Ishikawa (cell line): ENCODE measurements at regions not wholly inside any gene's neighbourhood (a gene's known extent, or its start where the extent isn't known, plus 50 kb on each side); places are given as distances from the start of the nearest gene placed in this dataset.

Experiments used
- CEBPB ChIP-seq: IDR thresholded peaks from 2 replicates; pipeline ENCODE4 v1.6.1; 2012
- CREB1 ChIP-seq: IDR thresholded peaks from 2 replicates; pipeline ENCODE4 v1.6.1; 2012; ENCODE audit warnings: low read depth
- EGR1 ChIP-seq: IDR thresholded peaks from 2 replicates; pipeline ENCODE4 v1.6.1; 2012
- EP300 ChIP-seq: IDR thresholded peaks from 2 replicates; pipeline ENCODE4 v1.6.1; 2012; ENCODE audit warnings: borderline replicate concordance
- FOXM1 ChIP-seq: IDR thresholded peaks from 2 replicates; pipeline ENCODE4 v1.6.1; 2012; ENCODE audit warnings: low read depth, borderline replicate concordance
- MAX ChIP-seq: IDR thresholded peaks from 2 replicates; pipeline ENCODE4 v1.6.1; 2012
- NFIC ChIP-seq: IDR thresholded peaks from 2 replicates; pipeline ENCODE4 v1.6.1; 2012
- RAD21 ChIP-seq: IDR thresholded peaks from 2 replicates; pipeline ENCODE4 v1.6.1; 2012; ENCODE audit warnings: low read depth
- REST ChIP-seq: IDR thresholded peaks from 2 replicates; pipeline ENCODE4 v1.6.1; 2012; ENCODE audit warnings: low read depth, mild to moderate bottlenecking
- TAF1 ChIP-seq: IDR thresholded peaks from 2 replicates; pipeline ENCODE4 v1.6.1; 2012; ENCODE audit warnings: low read depth, mild to moderate bottlenecking
- TCF12 ChIP-seq: IDR thresholded peaks from 2 replicates; pipeline ENCODE4 v1.6.1; 2012; ENCODE audit warnings: low read depth
- TEAD4 ChIP-seq: IDR thresholded peaks from 2 replicates; pipeline ENCODE4 v1.6.1; 2012
- USF1 ChIP-seq: IDR thresholded peaks from 2 replicates; pipeline ENCODE4 v1.6.1; 2012
- YY1 ChIP-seq: IDR thresholded peaks from 2 replicates; pipeline ENCODE4 v1.6.1; 2012; ENCODE audit warnings: low read depth
- ZBTB7A ChIP-seq: IDR thresholded peaks from 2 replicates; pipeline ENCODE4 v1.6.1; 2012; ENCODE audit warnings: low read depth

DNA sequence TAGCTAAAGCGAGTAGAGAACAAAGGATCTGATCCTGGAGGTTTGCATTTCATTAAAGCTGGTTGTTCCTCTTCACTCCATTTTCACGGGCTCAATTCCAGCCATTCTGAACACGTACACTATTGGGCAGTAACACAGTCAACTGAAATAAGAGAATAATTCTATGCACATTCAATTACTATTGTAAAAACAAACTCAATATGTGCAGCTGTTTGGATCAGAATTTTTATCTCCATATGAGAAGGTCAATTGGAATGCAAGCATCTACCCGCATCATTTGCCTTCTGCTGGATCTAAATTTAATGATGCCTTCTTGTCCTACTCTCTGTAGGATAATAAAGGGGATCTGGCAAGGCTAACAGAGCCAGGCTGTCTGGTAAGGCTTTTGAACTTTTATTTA lies 562.8 kb upstream of the CCDC179 start:
- no peak for TF ChIP-seq USF1
- no peak for TF ChIP-seq RAD21
- TF ChIP-seq TCF12, result no peak
- no peak for TF ChIP-seq NFIC
- no peak for TF ChIP-seq YY1
- TF ChIP-seq ZBTB7A, result no peak
- TF ChIP-seq CREB1, result no peak
- TF ChIP-seq TAF1, result no peak
- TF ChIP-seq EGR1, result no peak
- TF ChIP-seq EP300, result no peak
- no peak for TF ChIP-seq TEAD4
- TF ChIP-seq REST, result no peak
- TF ChIP-seq MAX, result no peak
- TF ChIP-seq FOXM1, result no peak
- no peak for TF ChIP-seq CEBPB

- no peak for TF ChIP-seq RAD21
Observed at GRCh38 chr11:23423656-23424055, 563.4 kb upstream of the CCDC179 start.

GRCh38 chr11:23425381-23425780 lies 565.1 kb upstream of the CCDC179 start:
- TF ChIP-seq MAX, result no peak
- TF ChIP-seq ZBTB7A, result no peak

- no peak for TF ChIP-seq CEBPB
- TF ChIP-seq EGR1, result no peak
Observed at GRCh38 chr11:23429569-23429968, 569.3 kb upstream of the CCDC179 start.

DNA sequence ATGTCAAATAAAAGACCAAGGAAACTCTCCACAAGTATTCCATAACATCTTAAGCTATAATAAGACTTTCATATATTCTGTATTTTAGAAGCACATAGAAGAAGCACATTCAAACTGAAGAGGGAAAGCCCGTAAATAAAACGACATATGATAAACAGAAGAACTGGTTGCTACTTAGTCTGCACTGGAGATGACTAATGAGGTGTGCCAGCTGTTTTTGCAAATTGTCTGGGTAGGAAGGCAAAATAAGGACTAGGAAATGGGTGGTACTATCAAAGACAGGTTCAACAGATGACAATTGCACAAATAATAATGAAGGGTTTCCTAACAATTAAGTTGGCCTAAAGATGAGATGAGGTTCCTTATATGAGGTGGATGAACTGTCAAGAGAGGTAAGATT lies 593.2 kb upstream of the CCDC179 start:
- TF ChIP-seq REST (no peak), EP300 (no peak), TAF1 (no peak), USF1 (no peak), TCF12 (no peak), EGR1 (no peak), TEAD4 (no peak), FOXM1 (no peak), ZBTB7A (no peak), CEBPB (no peak), MAX (no peak), CREB1 (no peak), YY1 (no peak), RAD21 (no peak), NFIC (no peak)

- no peak for TF ChIP-seq YY1
- TF ChIP-seq USF1, result no peak
- no peak for TF ChIP-seq REST
- TF ChIP-seq RAD21, result no peak
- TF ChIP-seq FOXM1, result no peak
- no peak for TF ChIP-seq MAX
- TF ChIP-seq TCF12, result no peak
- TF ChIP-seq TAF1, result no peak
- no peak for TF ChIP-seq ZBTB7A
- TF ChIP-seq EGR1, result no peak
Observed at GRCh38 chr11:23455321-23455891, 595.1 kb upstream of the CCDC179 start.
